ENCODE measurements at regions not wholly inside any gene's neighbourhood (a gene's known extent, or its start where the extent isn't known, plus 50 kb on each side); places are given as distances from the start of the nearest gene placed in this dataset.

DNA sequence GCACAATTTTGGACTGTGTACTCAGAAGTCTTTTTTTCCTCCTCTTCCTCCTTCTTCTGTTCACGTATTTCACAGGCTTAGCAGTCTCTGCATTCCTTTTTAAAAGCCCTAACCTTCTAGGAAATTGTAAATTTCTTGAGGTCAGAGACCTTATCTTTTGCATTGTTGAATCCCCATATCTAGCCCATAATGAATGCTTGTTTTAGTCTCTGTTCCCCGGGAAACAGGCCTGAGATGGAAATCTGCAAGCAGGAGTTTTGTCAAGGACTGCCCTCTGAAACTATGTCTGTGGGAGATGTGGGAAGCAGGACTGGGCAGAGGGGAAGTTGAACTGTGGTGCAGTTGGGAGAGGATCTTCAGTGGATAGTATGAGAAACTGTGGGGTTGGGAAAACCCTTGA, 272.2 kb upstream of the DAB1 start:
- TF ChIP-seq, protein P1, sequence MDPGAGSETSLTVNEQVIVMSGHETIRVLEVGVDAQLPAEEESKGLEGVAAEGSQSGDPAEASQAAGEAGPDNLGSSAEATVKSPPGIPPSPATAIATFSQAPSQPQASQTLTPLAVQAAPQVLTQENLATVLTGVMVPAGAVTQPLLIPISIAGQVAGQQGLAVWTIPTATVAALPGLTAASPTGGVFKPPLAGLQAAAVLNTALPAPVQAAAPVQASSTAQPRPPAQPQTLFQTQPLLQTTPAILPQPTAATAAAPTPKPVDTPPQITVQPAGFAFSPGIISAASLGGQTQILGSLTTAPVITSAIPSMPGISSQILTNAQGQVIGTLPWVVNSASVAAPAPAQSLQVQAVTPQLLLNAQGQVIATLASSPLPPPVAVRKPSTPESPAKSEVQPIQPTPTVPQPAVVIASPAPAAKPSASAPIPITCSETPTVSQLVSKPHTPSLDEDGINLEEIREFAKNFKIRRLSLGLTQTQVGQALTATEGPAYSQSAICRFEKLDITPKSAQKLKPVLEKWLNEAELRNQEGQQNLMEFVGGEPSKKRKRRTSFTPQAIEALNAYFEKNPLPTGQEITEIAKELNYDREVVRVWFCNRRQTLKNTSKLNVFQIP (CRISPR knock-in tag; IDR thresholded peaks at IDR 0.05; ENCODE audit: borderline replicate concordance, low read depth) = no peak
- TF ChIP-seq ESRRG (CRISPR knock-in tag; IDR thresholded peaks at IDR 0.05) (no peak), ISL1 (CRISPR knock-in tag; IDR thresholded peaks at IDR 0.05) (no peak), ZC3H10 (CRISPR knock-in tag; IDR thresholded peaks at IDR 0.05) (no peak), ARNTL (CRISPR knock-in tag; IDR thresholded peaks at IDR 0.05; ENCODE audit: borderline replicate concordance, low read depth) (no peak), SNAI2 (CRISPR knock-in tag; IDR thresholded peaks at IDR 0.05) (no peak), TCF4 (CRISPR knock-in tag; IDR thresholded peaks at IDR 0.05; ENCODE audit: borderline replicate concordance) (no peak), ZNF70 (CRISPR knock-in tag; IDR thresholded peaks at IDR 0.05) (no peak), GLIS3 (CRISPR knock-in tag; IDR thresholded peaks at IDR 0.05) (no peak), ZNF8 (CRISPR knock-in tag; IDR thresholded peaks at IDR 0.05) (no peak), TSHZ2 (CRISPR knock-in tag; IDR thresholded peaks at IDR 0.05) (no peak), PPARA (CRISPR knock-in tag; IDR thresholded peaks at IDR 0.05; ENCODE audit: borderline replicate concordance) (no peak)
- ATAC-seq = no peak

DNA sequence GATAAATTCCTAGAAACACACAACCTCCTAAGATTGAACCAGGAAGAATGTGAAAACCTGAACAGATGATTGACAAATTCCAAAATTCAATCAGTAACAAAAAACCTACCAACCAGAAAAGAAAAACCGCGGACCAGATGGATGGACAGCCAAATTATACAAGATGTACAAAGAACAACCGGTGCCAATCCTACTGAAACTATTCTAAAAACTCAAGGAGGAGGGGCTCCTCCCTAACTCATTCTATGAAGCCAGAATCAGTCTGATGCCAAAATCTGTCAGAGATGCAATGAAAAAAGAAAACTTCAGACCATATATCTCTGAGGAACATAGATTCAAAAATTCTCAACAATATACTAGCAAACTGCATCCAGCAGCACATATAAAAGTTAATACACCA, 262.4 kb upstream of the DAB1 start:
- no peak for ATAC-seq
- TF ChIP-seq ZFP3 (CRISPR knock-in tag; IDR thresholded peaks at IDR 0.05) (no peak), GLIS3 (CRISPR knock-in tag; IDR thresholded peaks at IDR 0.05) (no peak), PATZ1 (CRISPR knock-in tag; IDR thresholded peaks at IDR 0.05; ENCODE audit: borderline replicate concordance) (no peak), CSDC2 (CRISPR knock-in tag; IDR thresholded peaks at IDR 0.05) (no peak), SNAI2 (CRISPR knock-in tag; IDR thresholded peaks at IDR 0.05) (no peak), ISL1 (CRISPR knock-in tag; IDR thresholded peaks at IDR 0.05) (no peak), ZNF8 (CRISPR knock-in tag; IDR thresholded peaks at IDR 0.05) (no peak), ZFP30 (CRISPR knock-in tag; IDR thresholded peaks at IDR 0.05) (no peak), TCF4 (CRISPR knock-in tag; IDR thresholded peaks at IDR 0.05; ENCODE audit: borderline replicate concordance) (no peak)
- TF ChIP-seq, protein P1 (CRISPR knock-in tag; IDR thresholded peaks at IDR 0.05; ENCODE audit: borderline replicate concordance, low read depth) = no peak

GRCh38 chr1:57683037-57683942, 259.4 kb upstream of the DAB1 start:
- no peak for TF ChIP-seq ARNTL (CRISPR knock-in tag; IDR thresholded peaks at IDR 0.05; ENCODE audit: borderline replicate concordance, low read depth)
- no peak for TF ChIP-seq ISL1 (CRISPR knock-in tag; IDR thresholded peaks at IDR 0.05)
- TF ChIP-seq ZNF565 (CRISPR knock-in tag; conservative IDR thresholded peaks at IDR 0.05; ENCODE audit: low read depth) = no peak
- TF ChIP-seq ZNF8 (CRISPR knock-in tag; IDR thresholded peaks at IDR 0.05) = no peak
- TF ChIP-seq BACH2 (CRISPR knock-in tag; IDR thresholded peaks at IDR 0.05; ENCODE audit: borderline replicate concordance) = no peak
- TF ChIP-seq PPARA (CRISPR knock-in tag; IDR thresholded peaks at IDR 0.05; ENCODE audit: borderline replicate concordance) = no peak
- TF ChIP-seq, protein P2, sequence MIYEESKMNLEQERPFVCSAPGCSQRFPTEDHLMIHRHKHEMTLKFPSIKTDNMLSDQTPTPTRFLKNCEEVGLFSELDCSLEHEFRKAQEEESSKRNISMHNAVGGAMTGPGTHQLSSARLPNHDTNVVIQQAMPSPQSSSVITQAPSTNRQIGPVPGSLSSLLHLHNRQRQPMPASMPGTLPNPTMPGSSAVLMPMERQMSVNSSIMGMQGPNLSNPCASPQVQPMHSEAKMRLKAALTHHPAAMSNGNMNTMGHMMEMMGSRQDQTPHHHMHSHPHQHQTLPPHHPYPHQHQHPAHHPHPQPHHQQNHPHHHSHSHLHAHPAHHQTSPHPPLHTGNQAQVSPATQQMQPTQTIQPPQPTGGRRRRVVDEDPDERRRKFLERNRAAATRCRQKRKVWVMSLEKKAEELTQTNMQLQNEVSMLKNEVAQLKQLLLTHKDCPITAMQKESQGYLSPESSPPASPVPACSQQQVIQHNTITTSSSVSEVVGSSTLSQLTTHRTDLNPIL (CRISPR knock-in tag; IDR thresholded peaks at IDR 0.05; ENCODE audit: low read depth) = no peak
- no peak for TF ChIP-seq SNAI2 (CRISPR knock-in tag; IDR thresholded peaks at IDR 0.05)
- TF ChIP-seq, protein P1 (CRISPR knock-in tag; IDR thresholded peaks at IDR 0.05; ENCODE audit: borderline replicate concordance, low read depth) = no peak
- no peak for TF ChIP-seq ZNF70 (CRISPR knock-in tag; IDR thresholded peaks at IDR 0.05)
- TF ChIP-seq ZFP3 (CRISPR knock-in tag; IDR thresholded peaks at IDR 0.05) = no peak
- TF ChIP-seq OSR1 (CRISPR knock-in tag; IDR thresholded peaks at IDR 0.05) = no peak
- no peak for TF ChIP-seq TOX (CRISPR knock-in tag; IDR thresholded peaks at IDR 0.05; ENCODE audit: borderline replicate concordance)
- no peak for ATAC-seq
